Suppressor macrophage treated with lipopolysaccharide for 1 hour (primary cell): ENCODE measurements at regions not wholly inside any gene's neighbourhood (a gene's known extent, or its start where the extent isn't known, plus 50 kb on each side); places are given as distances from the start of the nearest gene placed in this dataset.
A peak's percentile ranks its signal among the peaks of the same experiment; 100 is the strongest.
"Not testable (repeated sequence)": the region's sequence is repeated elsewhere in the genome, so short reads cannot be mapped to it uniquely, and the experiment has no call there.

Experiments
- DNase-seq, 3 donors: peaks; one replicate each; pipeline ENCODE4 v3.0.0-alpha.2; 2020 to 2022

DNA sequence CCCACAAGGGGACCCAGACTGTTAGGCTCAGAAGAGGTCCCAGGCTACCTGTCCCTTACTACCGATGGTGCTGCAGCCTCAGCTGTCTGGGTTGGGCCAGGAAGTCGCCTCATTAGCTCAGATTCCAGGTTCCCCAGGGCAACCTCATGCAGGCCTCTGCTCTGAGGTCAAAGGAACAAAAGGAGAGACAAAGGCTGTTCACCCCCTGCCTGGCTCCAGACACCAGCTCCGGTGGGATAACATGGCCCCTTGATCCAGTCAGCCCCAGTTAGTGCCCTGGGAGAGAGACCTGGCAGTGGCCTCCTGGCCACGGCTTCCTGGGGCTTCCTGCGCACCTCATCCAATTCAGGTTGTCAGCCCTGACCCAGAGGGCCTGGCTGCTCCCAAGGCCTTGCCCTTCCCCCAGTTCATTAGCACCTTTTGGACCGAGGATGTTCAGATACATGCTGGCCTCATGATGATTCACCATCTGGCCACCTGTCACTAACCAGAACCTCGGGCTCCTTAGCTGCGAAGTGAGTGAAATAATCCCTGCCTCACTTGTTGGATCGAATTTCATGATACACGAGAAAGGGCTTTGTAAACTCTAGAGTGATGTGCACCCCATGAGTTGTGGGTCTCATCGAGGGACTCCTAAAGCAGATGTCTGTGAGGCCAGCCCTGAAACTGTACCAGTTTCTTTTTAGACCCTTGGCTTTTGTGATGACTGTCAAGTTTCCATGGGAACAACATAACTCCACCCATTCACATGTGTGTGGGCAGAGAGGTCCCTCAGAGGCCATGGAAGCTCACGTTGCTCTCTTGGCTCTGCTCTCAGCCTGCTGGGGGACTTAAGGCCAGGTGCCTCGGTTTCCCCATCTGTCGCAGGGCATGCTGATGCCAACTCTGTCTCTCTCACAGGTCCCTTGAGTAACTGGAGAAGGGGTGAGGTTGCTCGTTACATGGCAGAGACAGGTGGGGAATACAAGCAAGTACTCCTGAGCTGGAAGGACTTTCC, 79.5 kb upstream of the PCBD1 start:
- DNase-seq: peak in 1 of 3 donors; percentile 10

DNA sequence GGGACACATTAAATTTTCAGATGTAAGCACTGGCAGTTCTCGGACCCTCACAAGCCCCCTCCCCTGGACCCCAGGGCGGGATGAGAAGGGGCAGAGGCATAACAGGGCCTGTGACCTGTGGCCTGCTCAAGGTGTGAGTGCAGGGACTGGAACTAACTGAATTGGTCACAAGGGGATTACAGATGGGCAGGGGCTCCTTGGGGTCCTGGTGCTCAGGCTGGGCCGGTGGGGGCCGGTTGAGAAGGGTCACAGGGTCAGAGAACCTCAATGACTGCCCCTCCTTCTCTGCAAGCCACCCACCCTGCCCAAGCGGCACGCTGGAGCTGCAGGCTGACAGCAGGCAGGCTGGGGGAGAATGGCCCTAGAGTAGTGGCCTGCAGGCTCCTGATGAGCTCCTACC, 80.8 kb upstream of the PCBD1 start:
- DNase-seq: no peak

- no peak for DNase-seq
These were observed 82.5 kb upstream of the PCBD1 start for GRCh38 chr10:70970830-70971229.

DNA sequence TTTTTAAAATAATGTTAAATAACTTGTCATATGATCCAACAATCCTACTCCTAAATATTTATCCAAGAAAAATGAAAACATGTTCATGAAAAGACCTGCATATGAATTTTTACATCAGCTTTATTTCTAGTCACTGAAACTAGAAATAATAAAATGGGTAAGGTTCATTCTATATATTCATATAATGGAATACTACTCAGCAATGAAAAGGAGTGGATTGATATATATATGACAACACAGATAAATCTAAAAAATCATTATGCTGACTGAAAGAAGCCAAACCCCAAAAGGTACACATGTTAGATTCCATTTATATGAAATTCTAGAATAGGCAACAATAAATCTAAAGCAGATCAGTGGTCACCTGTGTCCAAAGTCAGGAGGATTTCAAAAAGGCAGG, 84.9 kb upstream of the PCBD1 start:
- DNase-seq: no peak

GRCh38 chr10:70974351-70974901, 86.1 kb upstream of the PCBD1 start:
- peak in 1 of 3 donors; percentile 7 for DNase-seq

GRCh38 chr10:70974920-70975319, 86.6 kb upstream of the PCBD1 start:
- no peak for DNase-seq

GRCh38 chr10:70976063-70976695, 87.8 kb upstream of the PCBD1 start:
- DNase-seq: no peak

DNA sequence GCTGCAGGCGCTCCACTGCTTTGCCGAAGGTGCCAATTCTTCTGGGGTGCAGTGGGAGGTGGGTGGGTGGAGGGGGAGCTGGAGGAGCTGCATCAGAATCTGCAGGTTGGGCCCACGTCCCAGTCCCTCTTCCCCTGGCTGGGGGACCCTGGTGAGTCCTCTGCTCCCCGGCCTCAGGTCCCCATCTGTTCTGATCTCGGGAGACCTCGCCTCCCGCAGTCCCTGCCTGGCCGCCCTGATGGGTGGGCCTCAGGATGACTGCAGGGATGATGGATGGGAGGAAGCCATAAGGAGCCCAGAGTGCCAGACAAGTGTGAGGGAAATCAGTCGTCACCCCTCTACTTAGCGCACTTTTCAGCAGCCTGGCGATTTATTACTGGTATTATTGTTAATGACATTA, 89.3 kb upstream of the PCBD1 start:
- no peak for DNase-seq

GRCh38 chr10:70978181-70978580, 89.8 kb upstream of the PCBD1 start:
- no peak for DNase-seq

- no peak for DNase-seq
These were observed 90.6 kb upstream of the PCBD1 start for GRCh38 chr10:70978816-70979480.

GRCh38 chr10:70980687-70981086, 92.3 kb upstream of the PCBD1 start:
- no peak for DNase-seq

DNA sequence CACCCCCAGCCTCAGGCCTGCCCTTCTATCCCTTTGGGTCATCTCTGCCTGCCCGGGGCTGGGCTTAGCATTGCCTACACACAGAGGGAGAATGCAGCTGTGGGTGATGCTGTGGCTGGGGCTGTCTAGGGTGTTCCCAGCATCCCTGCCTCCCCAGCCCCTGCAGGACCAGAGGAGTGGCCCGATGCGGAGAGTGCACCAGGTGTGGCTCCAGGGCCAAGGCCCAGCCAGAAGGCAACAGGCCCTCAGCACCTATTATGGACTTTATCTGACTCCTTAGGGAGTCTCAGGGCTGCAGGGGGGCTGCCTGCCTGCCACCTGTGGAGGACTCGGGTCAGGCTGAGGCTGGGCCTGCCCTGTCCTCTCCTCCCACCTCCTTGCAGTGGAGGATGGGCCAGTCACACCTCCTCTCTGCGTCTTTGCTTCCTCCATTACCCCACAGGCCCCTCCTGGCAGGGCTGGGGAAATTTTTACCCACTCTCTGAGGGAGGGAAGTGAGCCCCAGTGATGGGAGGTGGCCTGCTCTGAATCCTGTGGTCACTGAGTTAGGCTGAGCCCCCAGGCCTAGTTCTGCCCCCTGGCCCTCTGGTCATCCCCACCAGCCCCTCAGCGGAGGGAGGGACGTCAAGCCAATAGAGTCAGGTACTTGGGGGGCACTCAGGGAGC, 92.9 kb upstream of the PCBD1 start:
- DNase-seq: no peak

GRCh38 chr10:70981936-70982335, 93.6 kb upstream of the PCBD1 start:
- DNase-seq: no peak

DNA sequence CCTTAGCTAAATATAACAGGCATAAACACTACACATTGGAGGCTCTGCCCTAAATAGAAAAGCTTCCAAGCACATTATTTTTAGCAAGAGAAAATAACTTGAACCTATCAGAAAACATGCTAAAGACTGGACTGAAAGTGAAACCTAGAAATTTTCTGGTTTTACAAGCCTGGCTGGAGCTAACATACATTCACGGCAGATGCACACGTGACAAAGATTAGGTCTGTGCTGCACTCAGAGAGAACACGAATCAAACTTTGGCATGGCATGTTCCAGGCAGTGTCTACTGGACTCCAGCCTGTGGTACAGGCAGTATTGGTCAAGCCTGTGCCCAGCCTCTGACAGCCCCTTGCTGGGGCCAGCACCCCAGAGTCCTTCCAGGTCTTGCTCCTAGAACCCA, 94.1 kb upstream of the PCBD1 start:
- no peak for DNase-seq

- DNase-seq: peak in 1 of 3 donors; percentile 35
These were observed 96.8 kb upstream of the PCBD1 start for GRCh38 chr10:70984986-70985722.

- no peak for DNase-seq
These were observed 97.7 kb upstream of the PCBD1 start for GRCh38 chr10:70985824-70986622.

GRCh38 chr10:70986623-70986950, 98.2 kb upstream of the PCBD1 start:
- no peak for DNase-seq

GRCh38 chr10:70987396-70988130, 99.2 kb upstream of the PCBD1 start:
- no peak for DNase-seq

DNA sequence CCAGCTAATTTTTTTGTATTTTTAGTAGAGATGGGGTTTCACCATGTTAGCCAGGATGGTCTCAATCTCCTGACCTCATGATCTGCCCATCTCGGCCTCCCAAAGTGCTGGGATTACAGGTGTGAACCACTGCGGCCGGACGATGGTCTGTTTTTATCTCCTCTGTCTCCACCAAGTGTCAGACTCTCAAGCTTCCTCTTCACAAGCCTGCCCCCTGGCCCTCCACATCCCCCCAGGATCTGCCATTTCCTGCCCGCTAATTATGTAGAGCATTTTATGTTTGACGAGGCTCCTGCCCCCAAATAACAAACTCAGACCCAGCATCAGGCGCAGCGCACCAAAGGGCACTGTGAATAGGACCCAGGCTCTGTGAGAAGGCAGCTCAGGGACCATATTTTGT, 101.8 kb upstream of the PCBD1 start:
- DNase-seq: not testable (repeated sequence)

- no peak for DNase-seq
These were observed 102.3 kb upstream of the PCBD1 start for GRCh38 chr10:70990681-70991080.
